NCI-H1417 (cell line): ENCODE measurements at regions not wholly inside any gene's neighbourhood (a gene's known extent, or its start where the extent isn't known, plus 50 kb on each side); places are given as distances from the start of the nearest gene placed in this dataset.

Experiments used
- DNase-seq, 3 experiments: peaks; one replicate each; lab custom pipeline; 2025; lab: John Stamatoyannopoulos, UW

DNA sequence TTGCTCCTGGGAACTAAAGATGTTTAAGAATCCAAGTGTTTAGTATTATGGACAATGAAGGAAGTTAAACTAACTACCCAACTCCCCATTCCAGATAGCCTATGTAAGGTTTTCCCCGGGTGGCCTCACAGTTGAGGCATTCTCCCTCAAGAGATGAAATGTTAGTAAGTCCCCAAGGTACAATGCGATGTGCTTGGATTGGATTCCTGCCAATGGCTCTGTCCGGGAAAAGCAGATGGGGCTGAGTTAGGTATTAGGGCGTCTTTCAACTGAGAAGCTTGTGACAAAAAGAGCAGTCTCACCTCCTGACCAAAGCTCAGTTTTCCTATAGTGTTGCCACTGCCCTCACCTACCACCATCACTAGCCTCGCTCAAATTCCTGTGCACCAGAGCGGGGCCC is 64.8 kb upstream of the E2F7 start:
- no peak for DNase-seq

DNA sequence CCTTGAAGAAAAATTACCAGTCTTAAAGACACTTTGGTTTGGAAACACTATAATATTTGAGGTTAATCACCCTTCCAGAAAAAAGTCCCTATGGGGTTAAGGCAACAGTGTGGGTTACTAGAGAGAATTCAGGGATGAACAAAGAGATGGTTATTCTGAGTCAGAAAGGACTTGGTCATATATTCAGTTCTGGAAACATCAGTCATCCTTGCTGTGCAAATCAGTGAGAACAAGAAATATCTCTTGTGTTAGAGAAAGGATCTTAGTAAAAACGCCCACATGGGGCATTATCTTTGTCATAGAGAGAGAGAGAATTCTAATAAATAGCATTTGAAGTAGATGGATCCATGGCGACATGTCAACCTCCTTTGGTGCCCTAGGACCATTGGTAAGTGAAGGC is 59.4 kb upstream of the E2F7 start:
- no peak for DNase-seq

DNA sequence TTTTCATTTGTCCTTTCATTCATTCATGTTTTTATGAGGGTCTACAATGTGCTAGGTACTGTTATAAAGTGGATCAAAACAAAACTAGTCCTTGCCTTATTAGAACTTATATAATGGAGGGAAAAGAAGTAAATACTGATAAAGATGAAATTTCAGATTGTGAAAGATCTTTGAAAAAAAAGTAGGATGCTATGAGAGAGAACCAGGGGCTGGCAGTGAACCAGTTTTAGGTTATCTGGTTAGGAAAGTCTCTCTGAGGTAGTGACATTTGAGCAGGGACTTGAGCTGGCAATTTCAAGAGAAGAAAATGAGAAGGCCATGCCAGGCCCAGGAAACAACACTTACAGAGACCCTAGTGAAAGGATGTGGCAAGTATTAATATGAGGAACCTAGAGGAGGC is 57.3 kb upstream of the E2F7 start:
- DNase-seq = no peak

DNA sequence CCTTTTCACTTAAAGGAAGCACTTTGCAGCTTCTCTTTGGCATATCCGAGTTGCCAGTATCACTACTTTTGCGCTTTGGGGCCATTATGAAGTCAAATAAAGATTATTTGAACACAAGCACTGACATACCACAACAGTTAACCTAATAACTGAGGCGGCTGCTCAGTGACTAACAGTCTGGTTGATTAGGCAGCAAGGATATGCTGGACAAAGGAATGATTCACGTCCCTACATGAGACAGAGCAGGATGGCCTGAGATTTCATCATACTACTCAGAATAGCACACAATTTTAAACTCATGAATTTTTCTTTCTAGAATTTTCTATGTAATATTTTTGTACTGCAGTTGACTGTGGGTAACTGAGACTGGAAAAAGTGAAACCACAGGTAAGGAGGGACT is 56.9 kb upstream of the E2F7 start:
- no peak for DNase-seq

DNA sequence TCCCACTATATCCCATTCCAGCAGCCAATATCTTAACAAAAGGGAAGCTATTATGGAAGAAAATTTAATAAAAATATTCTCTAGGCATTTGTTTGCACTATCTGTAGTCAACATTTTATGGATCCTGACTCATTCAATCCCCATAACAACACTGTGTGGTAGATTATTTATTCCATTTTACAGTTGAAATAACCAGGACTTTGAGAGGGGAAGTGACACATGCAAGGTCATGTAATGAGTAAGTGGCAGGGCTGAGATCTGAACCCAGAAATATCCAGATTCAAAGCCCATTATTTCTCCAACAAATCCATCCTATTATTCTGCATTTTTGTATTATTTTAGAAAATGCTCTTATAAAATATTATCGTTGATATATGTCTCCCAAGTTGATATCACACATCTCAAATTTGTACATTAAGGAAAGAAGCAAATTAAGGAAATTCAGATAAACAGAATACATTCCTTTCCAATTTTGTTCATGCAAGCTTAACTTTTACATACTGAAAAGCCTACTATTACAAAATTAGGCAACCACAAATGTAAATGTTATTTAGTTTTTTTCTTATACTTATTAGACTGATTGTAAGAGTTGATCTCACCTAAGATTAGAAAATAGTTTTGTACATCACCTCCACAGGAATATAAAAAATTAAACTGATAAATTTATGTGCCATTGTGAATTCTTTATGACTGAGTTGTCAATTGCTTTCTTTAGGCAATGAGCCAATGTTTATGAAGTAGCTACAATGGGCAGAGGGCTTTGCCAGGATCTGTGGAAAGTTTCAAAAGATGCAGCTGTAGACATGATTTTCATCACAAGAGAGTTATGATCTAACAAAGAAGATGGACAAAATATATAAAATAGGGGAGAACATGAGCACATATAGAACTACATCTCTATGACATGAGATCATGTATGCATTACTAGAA is 55.1 kb upstream of the E2F7 start:
- no peak for DNase-seq

DNA sequence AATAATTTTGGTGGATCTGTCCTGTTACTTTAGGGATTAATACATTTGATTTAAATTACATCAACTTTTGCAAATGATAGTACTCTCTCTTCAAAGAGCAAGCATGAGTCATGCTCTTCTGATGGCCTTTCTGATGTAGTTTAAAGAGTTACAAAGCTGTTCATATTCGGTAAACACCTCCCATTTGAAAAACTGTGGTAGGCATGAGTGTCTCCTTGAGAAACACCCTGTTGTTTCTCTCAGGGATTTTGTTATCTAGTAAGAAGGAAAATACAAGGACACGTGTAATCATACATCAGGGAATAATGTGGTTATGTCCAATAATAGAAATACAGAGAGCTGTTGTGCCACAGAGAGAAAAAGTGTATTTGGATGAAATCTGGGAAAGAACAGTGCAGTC is 53.3 kb upstream of the E2F7 start:
- no peak for DNase-seq

DNA sequence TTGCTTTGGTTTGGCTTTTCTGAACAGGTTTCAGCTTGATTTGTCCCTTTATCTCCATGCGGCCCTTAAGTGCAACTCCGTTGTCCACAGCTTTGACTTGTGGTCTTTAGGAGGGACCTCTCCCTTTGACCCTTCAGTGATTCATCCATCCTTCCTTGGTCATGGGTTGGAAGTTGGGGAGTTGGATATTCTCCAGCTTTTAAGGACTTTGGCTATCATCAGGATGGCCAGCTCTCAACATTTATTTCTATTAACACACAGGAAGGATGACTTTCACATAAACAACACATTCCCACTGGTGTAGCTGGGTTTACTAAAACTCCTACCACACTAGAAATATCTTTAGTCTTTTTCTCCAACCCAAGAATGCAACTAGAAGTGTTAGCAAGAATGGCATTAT is 50.9 kb upstream of the E2F7 start:
- DNase-seq = no peak

DNA sequence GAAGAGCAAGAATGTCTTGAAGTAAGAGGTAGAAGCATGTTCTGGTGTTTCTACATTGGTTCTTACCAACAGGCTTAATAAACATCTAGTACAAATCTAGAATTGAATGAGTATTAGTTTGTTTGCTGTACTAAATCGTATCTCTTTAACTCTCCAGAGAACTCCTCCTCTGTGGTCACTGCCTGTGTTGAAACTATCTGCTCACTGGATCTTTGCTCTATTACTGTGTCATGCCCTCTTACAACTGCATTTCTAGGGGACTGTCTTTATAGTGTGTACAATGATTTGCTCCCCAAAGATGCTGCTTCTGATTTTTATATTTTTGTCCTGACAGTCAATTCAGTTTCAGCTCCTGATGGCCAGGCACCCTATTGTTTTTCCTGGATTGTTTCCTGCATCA is 50.1 kb upstream of the E2F7 start:
- no peak for DNase-seq
